ENCODE measurements at regions not wholly inside any gene's neighbourhood (a gene's known extent, or its start where the extent isn't known, plus 50 kb on each side); places are given as distances from the start of the nearest gene placed in this dataset.
"Not testable (repeated sequence)": the region's sequence is repeated elsewhere in the genome, so short reads cannot be mapped to it uniquely, and the experiment has no call there.

GRCh38 chr22:26768952-26769351, 111.6 kb downstream of the MIAT start:
- no peak for DNase-seq

- no peak for DNase-seq
These were observed 112.3 kb downstream of the MIAT start for GRCh38 chr22:26769663-26770062.

GRCh38 chr22:26770624-26771023, 113.2 kb downstream of the MIAT start:
- DNase-seq = no peak

- DNase-seq = not testable (repeated sequence)
These were observed 115.7 kb downstream of the MIAT start for GRCh38 chr22:26773054-26773453.

GRCh38 chr22:26775394-26775793, 118.0 kb downstream of the MIAT start:
- DNase-seq = no peak

- no peak for DNase-seq
These were observed 119.9 kb downstream of the MIAT start for GRCh38 chr22:26777156-26777801.

GRCh38 chr22:26778372-26778771, 121.0 kb downstream of the MIAT start:
- no peak for DNase-seq

- no peak for DNase-seq
These were observed 121.7 kb downstream of the MIAT start for GRCh38 chr22:26779108-26779507.

GRCh38 chr22:26779929-26780328, 122.5 kb downstream of the MIAT start:
- DNase-seq = no peak

- DNase-seq = no peak
These were observed 123.1 kb downstream of the MIAT start for GRCh38 chr22:26780521-26780920.

- no peak for DNase-seq
These were observed 123.7 kb downstream of the MIAT start for GRCh38 chr22:26781062-26781461.

- DNase-seq = no peak
These were observed 124.2 kb downstream of the MIAT start for GRCh38 chr22:26781596-26781995.

- no peak for DNase-seq
These were observed 126.5 kb downstream of the MIAT start for GRCh38 chr22:26783885-26784284.

GRCh38 chr22:26784772-26785171, 127.4 kb downstream of the MIAT start:
- DNase-seq = no peak

GRCh38 chr22:26785932-26786331, 128.5 kb downstream of the MIAT start:
- no peak for DNase-seq

- DNase-seq = no peak
These were observed 129.0 kb downstream of the MIAT start for GRCh38 chr22:26786398-26786797.

- DNase-seq = no peak
These were observed 132.6 kb downstream of the MIAT start for GRCh38 chr22:26789951-26790350.

GRCh38 chr22:26792522-26792921, 135.1 kb downstream of the MIAT start:
- DNase-seq = no peak

GRCh38 chr22:26796785-26797184, 139.4 kb downstream of the MIAT start:
- no peak for DNase-seq

GRCh38 chr22:26797910-26798309, 140.5 kb downstream of the MIAT start:
- no peak for DNase-seq

- DNase-seq = no peak
These were observed 141.2 kb downstream of the MIAT start for GRCh38 chr22:26798462-26799065.

GRCh38 chr22:26800858-26801257, 143.5 kb downstream of the MIAT start:
- DNase-seq = no peak

- DNase-seq = no peak
These were observed 144.1 kb downstream of the MIAT start for GRCh38 chr22:26801449-26801848.

- DNase-seq = no peak
These were observed 146.9 kb downstream of the MIAT start for GRCh38 chr22:26804315-26804714.

Data from nucleus accumbens (tissue), 56 donors.